ENCODE measurements at regions not wholly inside any gene's neighbourhood (a gene's known extent, or its start where the extent isn't known, plus 50 kb on each side); places are given as distances from the start of the nearest gene placed in this dataset.

- TF ChIP-seq, protein P1, sequence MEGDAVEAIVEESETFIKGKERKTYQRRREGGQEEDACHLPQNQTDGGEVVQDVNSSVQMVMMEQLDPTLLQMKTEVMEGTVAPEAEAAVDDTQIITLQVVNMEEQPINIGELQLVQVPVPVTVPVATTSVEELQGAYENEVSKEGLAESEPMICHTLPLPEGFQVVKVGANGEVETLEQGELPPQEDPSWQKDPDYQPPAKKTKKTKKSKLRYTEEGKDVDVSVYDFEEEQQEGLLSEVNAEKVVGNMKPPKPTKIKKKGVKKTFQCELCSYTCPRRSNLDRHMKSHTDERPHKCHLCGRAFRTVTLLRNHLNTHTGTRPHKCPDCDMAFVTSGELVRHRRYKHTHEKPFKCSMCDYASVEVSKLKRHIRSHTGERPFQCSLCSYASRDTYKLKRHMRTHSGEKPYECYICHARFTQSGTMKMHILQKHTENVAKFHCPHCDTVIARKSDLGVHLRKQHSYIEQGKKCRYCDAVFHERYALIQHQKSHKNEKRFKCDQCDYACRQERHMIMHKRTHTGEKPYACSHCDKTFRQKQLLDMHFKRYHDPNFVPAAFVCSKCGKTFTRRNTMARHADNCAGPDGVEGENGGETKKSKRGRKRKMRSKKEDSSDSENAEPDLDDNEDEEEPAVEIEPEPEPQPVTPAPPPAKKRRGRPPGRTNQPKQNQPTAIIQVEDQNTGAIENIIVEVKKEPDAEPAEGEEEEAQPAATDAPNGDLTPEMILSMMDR (IDR thresholded peaks at IDR 0.05): no peak
- TF ChIP-seq POLR2A (IDR thresholded peaks at IDR 0.05): no peak
- no peak for DNase-seq
- intact Hi-C loops (cut with DNase I): no loop called here
- no peak overlapping the region for H3K27ac ChIP-seq
- H3K4me3 ChIP-seq: no peak overlapping the region
- 35 to 42% (median 38%) methylated on average over 3 of the region's 3 CpGs for WGBS, 4 donors
- H3K9me3 ChIP-seq (replicated peaks in 1 of 3): no peaks in the 10 kb centered on the region
- no peaks in the 10 kb centered on the region for H3K36me3 ChIP-seq (replicated peaks in 1 of 2)
- H3K27me3 ChIP-seq: no peaks in the 10 kb centered on the region
- H3K4me1 ChIP-seq (replicated peaks in 1 of 2): no peaks in the 10 kb centered on the region
These were observed 178.5 kb upstream of the N4BP1 start for GRCh38 chr16:48788475-48788874.

DNA sequence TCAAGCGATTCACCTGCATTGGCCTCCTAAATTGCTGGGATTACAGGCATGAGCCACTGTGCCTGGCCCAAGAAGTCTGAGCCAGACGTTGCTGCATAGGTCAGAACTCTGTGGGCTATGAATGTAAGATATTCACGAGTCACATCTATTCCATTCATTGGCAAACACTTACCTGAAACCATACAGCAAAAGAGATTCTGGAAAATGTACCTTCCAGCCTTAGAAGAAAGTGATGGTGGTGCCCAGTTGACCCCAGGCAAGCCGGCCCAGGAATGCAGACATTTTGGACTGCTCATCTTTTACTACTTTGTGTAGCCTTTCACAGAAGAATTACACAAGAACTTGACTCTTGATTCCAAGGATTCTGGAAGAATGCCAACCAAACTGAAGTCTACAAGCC is 135.6 kb upstream of the N4BP1 start:
- no peak overlapping the region for H3K27ac ChIP-seq
- H3K36me3 ChIP-seq (replicated peaks in 1 of 2): no peaks in the 10 kb centered on the region
- intact Hi-C loops (cut with DNase I): no loop called here
- no peaks in the 10 kb centered on the region for H3K4me1 ChIP-seq (replicated peaks in 1 of 2)
- no peaks in the 10 kb centered on the region for H3K27me3 ChIP-seq
- DNase-seq: no peak
- TF ChIP-seq, protein P1 (IDR thresholded peaks at IDR 0.05): no peak
- no peak for TF ChIP-seq POLR2A (IDR thresholded peaks at IDR 0.05)
- WGBS, 4 donors: 69 to 88% (median 74%) methylated on average over 4 of the region's 4 CpGs
- no peak overlapping the region for H3K4me3 ChIP-seq
- H3K9me3 ChIP-seq (replicated peaks in 1 of 3): no peaks in the 10 kb centered on the region

DNA sequence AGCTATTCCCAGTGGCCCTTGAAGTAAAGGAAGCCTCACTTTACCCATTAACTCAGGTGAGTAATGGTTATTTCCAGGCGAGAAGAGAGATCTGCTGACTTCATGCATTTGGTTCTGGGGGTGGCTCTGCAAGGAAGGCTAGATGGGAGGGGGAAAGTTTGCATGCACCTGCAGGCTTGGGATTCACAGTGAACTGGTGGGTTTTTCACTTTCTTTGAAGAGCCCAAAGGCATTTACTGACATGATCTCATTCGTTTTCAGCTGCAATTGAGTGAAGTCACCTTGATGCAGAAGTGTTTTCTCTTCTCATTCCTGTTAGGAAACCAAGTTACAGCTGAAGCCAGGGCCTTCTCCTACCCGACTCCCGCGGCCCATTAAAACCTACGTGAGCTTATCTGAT is 131.0 kb upstream of the N4BP1 start:
- Histone ChIP-seq H3K27me3 (no peaks in the 10 kb centered on the region), H3K27ac (no peak overlapping the region), H3K4me3 (no peak overlapping the region), H3K36me3 (replicated peaks in 1 of 2) (no peaks in the 10 kb centered on the region), H3K4me1 (replicated peaks in 1 of 2) (no peaks in the 10 kb centered on the region), H3K9me3 (replicated peaks in 1 of 3) (no peaks in the 10 kb centered on the region)
- no peak for DNase-seq
- 44 to 62% (median 55%) methylated on average over 6 of the region's 6 CpGs for WGBS, 4 donors
- intact Hi-C loops (cut with DNase I): no loop called here
- TF ChIP-seq, protein P1 (IDR thresholded peaks at IDR 0.05): no peak
- TF ChIP-seq POLR2A (IDR thresholded peaks at IDR 0.05): no peak

- Histone ChIP-seq H3K27me3 (no peaks in the 10 kb centered on the region), H3K4me3 (no peak overlapping the region), H3K9me3 (replicated peaks in 1 of 3) (no peaks in the 10 kb centered on the region), H3K4me1 (replicated peaks in 1 of 2) (no peaks in the 10 kb centered on the region), H3K27ac (no peak overlapping the region), H3K36me3 (replicated peaks in 1 of 2) (no peaks in the 10 kb centered on the region)
- TF ChIP-seq POLR2A (IDR thresholded peaks at IDR 0.05): no peak
- TF ChIP-seq, protein P1 (IDR thresholded peaks at IDR 0.05): no peak
- intact Hi-C loops (cut with DNase I): no loop called here
- no peak for DNase-seq
These were observed 124.2 kb upstream of the N4BP1 start for GRCh38 chr16:48734220-48734619.
